Neural cell (in vitro differentiated cells): ENCODE measurements at regions not wholly inside any gene's neighbourhood (a gene's known extent, or its start where the extent isn't known, plus 50 kb on each side); places are given as distances from the start of the nearest gene placed in this dataset.

Experiments used
- H2AFZ ChIP-seq: fragments of 200-600, 300-800 bp; sonication (generic), shearing (Covaris generic); 2 replicates; pipeline ENCODE4 v1.6.0; 2014; ENCODE audit warnings: low read depth, mild to moderate bottlenecking, antibody characterized with exemption, low read length, moderate library complexity
- H3F3A ChIP-seq: fragments of 200-600 bp; shearing (Covaris generic); 2 replicates; pipeline ENCODE4 v1.6.1; 2016; ENCODE audit warnings: mild to moderate bottlenecking, moderate library complexity, mixed read lengths, antibody characterized with exemption, low read length; ENCODE audit not compliant: insufficient read depth, poor library complexity, severe bottlenecking
- H3K27ac ChIP-seq: fragments of 200-600, 300-800 bp; sonication (generic), shearing (Covaris generic); 2 replicates; pipeline ENCODE4 v1.5.1; 2014; ENCODE audit warnings: mild to moderate bottlenecking, low read length, moderate library complexity
- H3K27me3 ChIP-seq: fragments of 300-800, 200-600 bp; sonication (generic), shearing (Covaris generic); 2 replicates; pipeline ENCODE4 v1.6.0; 2014; ENCODE audit warnings: mild to moderate bottlenecking, low read depth, low read length, moderate library complexity; ENCODE audit not compliant: insufficient read depth
- H3K36me3 ChIP-seq: fragments of 300-800, 200-600 bp; sonication (generic), shearing (Covaris generic); 2 replicates; pipeline ENCODE4 v1.5.1; 2014; ENCODE audit warnings: mild to moderate bottlenecking, antibody characterized with exemption, low read length, moderate library complexity; ENCODE audit not compliant: insufficient read depth
- H3K4me2 ChIP-seq: fragments of 300-800, 200-600 bp; sonication (generic), shearing (Covaris generic); 2 replicates; pipeline ENCODE4 v1.6.0; 2014; ENCODE audit warnings: mild to moderate bottlenecking, low read length
- H3K4me3 ChIP-seq: fragments of 300-800, 200-600 bp; sonication (generic), shearing (Covaris generic); 2 replicates; pipeline ENCODE4 v1.5.1; 2014; ENCODE audit warnings: mild to moderate bottlenecking, low read length, moderate library complexity
- H3K79me2 ChIP-seq: fragments of 200-600 bp; shearing (Covaris generic); replicated peaks from 2 replicates; pipeline ENCODE4 v1.6.0; 2014; ENCODE audit warnings: mild to moderate bottlenecking, low read length, moderate library complexity; ENCODE audit not compliant: insufficient read depth
- H3K9ac ChIP-seq: fragments of 300-800, 200-600 bp; sonication (generic), shearing (Covaris generic); 2 replicates; pipeline ENCODE4 v1.6.1; 2016; ENCODE audit warnings: mild to moderate bottlenecking, low read length, mixed read lengths
- H3K9me2 ChIP-seq: fragments of 200-600 bp; shearing (Covaris generic); 2 replicates; pipeline ENCODE4 v1.6.1; 2016; ENCODE audit warnings: mild to moderate bottlenecking, low read length, mixed read lengths; ENCODE audit not compliant: insufficient read depth
- H3K9me3 ChIP-seq: fragments of 200-600, 300-800 bp; sonication (generic), shearing (Covaris generic); 2 replicates; pipeline ENCODE4 v1.6.1; 2016; ENCODE audit warnings: mild to moderate bottlenecking, mixed run types, low read length, moderate library complexity, mixed read lengths
- H4K20me1 ChIP-seq: fragments of 200-600 bp; shearing (Covaris generic); 2 replicates; pipeline ENCODE4 v1.6.1; 2016; ENCODE audit warnings: mild to moderate bottlenecking, mixed run types; ENCODE audit not compliant: insufficient read depth
- EP300 ChIP-seq: fragments of 450-650 bp; conservative IDR thresholded peaks from 2 replicates; pipeline ENCODE4 v1.6.1; 2014; ENCODE audit warnings: antibody characterized with exemption, mild to moderate bottlenecking, moderate library complexity; ENCODE audit not compliant: poor library complexity, severe bottlenecking
- EZH2 ChIP-seq: fragments of 200-600, 300-800 bp; shearing (Covaris generic), sonication (generic); IDR thresholded peaks from 2 replicates; pipeline ENCODE4 v1.6.1; 2014; ENCODE audit warnings: antibody characterized with exemption, low read length, borderline replicate concordance, mild to moderate bottlenecking; ENCODE audit not compliant: insufficient read depth, poor library complexity, severe bottlenecking
- MXI1 ChIP-seq: fragments of 450-650 bp; conservative IDR thresholded peaks from 2 replicates; pipeline ENCODE4 v1.6.1; 2014; ENCODE audit warnings: antibody characterized with exemption, mild to moderate bottlenecking; ENCODE audit not compliant: poor library complexity, severe bottlenecking
- POLR2AphosphoS5 ChIP-seq: IDR thresholded peaks from 2 replicates; pipeline ENCODE4 v1.6.1; 2012
- RAD21 ChIP-seq: fragments of 450-650 bp; conservative IDR thresholded peaks from 2 replicates; pipeline ENCODE4 v1.6.1; 2014; ENCODE audit warnings: antibody characterized with exemption, mild to moderate bottlenecking, moderate library complexity
- REST ChIP-seq: IDR thresholded peaks from 2 replicates; pipeline ENCODE4 v1.6.1; 2012; ENCODE audit warnings: borderline replicate concordance
- SMC3 ChIP-seq: fragments of 450-650 bp; conservative IDR thresholded peaks from 2 replicates; pipeline ENCODE4 v1.6.1; 2014; ENCODE audit warnings: antibody characterized with exemption, mild to moderate bottlenecking, moderate library complexity; ENCODE audit not compliant: poor library complexity
- TAF1 ChIP-seq: IDR thresholded peaks from 2 replicates; pipeline ENCODE4 v1.6.1; 2012; ENCODE audit warnings: low read depth
- TF ChIP-seq, protein P1 (sequence below): fragments of 450-650 bp; IDR thresholded peaks from 2 replicates; pipeline ENCODE4 v1.5.1; 2014; ENCODE audit warnings: antibody characterized with exemption, mild to moderate bottlenecking, moderate library complexity; ENCODE audit not compliant: poor library complexity, severe bottlenecking

DNA sequence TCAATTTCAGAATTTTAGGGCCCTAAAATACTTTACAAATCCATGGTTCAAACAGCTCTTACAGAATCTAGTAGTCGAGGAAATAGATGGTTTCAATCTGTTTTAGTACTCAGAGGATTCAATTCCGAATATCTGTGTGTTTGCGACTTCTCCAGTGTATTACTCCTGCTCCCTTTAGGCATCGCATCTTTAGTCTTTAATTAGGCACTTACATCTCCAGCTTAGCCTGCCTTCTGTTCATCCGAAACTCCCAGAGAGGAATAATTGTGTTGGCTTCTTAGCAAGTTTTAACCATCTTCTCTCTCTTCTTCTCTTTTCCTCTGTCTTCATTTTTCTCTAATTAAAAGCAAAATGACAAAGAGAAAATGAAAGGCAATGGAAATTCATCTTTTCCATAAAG is 1901.3 kb upstream of the TENM3 start:
- H3K4me3 ChIP-seq: no peak overlapping the region
- no peaks in the 10 kb centered on the region for H3K9me2 ChIP-seq
- no peak overlapping the region for H3K27ac ChIP-seq
- no peaks in the 10 kb centered on the region for H3F3A ChIP-seq
- no peak overlapping the region for H2AFZ ChIP-seq
- no peaks in the 10 kb centered on the region for H3K27me3 ChIP-seq
- no peaks in the 10 kb centered on the region for H3K9me3 ChIP-seq
- no peaks in the 10 kb centered on the region for H3K36me3 ChIP-seq
- H4K20me1 ChIP-seq: no peaks in the 10 kb centered on the region
- TF ChIP-seq SMC3 (no peak), REST (no peak), TAF1 (no peak), EP300 (no peak), EZH2 (no peak), MXI1 (no peak), POLR2AphosphoS5 (no peak), RAD21 (no peak)
- TF ChIP-seq, protein P1, sequence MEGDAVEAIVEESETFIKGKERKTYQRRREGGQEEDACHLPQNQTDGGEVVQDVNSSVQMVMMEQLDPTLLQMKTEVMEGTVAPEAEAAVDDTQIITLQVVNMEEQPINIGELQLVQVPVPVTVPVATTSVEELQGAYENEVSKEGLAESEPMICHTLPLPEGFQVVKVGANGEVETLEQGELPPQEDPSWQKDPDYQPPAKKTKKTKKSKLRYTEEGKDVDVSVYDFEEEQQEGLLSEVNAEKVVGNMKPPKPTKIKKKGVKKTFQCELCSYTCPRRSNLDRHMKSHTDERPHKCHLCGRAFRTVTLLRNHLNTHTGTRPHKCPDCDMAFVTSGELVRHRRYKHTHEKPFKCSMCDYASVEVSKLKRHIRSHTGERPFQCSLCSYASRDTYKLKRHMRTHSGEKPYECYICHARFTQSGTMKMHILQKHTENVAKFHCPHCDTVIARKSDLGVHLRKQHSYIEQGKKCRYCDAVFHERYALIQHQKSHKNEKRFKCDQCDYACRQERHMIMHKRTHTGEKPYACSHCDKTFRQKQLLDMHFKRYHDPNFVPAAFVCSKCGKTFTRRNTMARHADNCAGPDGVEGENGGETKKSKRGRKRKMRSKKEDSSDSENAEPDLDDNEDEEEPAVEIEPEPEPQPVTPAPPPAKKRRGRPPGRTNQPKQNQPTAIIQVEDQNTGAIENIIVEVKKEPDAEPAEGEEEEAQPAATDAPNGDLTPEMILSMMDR: no peak
- H3K79me2 ChIP-seq: no peaks in the 10 kb centered on the region
- H3K9ac ChIP-seq: no peak overlapping the region
- no peak overlapping the region for H3K4me2 ChIP-seq

DNA sequence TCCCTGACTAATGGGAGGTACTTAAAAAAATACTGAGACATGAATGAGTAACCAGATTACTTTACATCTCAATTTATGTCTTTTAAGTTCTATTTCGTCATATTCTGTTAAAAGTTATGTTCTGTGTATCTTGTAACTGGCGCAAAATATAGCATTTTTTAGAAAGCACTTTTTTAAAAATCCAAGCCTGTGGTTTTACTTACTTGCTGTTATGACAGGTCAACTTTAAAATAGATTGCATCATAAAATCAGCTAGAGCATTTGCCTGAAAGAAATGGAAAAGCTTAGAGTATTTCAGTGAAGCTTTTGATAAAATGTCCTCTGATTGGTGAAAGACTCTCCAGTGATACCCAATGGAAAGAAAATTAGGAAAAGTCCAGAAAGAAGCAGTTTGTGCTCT is 1892.3 kb upstream of the TENM3 start:
- Histone ChIP-seq H3K36me3 (no peaks in the 10 kb centered on the region), H3K27me3 (no peaks in the 10 kb centered on the region), H3K9ac (no peak overlapping the region), H3K9me2 (no peaks in the 10 kb centered on the region), H3K4me2 (no peak overlapping the region), H3K9me3 (no peaks in the 10 kb centered on the region), H3F3A (no peaks in the 10 kb centered on the region), H3K4me3 (no peak overlapping the region), H4K20me1 (no peaks in the 10 kb centered on the region), H3K27ac (no peak overlapping the region), H2AFZ (no peak overlapping the region), H3K79me2 (no peaks in the 10 kb centered on the region)
- no peak for TF ChIP-seq SMC3

DNA sequence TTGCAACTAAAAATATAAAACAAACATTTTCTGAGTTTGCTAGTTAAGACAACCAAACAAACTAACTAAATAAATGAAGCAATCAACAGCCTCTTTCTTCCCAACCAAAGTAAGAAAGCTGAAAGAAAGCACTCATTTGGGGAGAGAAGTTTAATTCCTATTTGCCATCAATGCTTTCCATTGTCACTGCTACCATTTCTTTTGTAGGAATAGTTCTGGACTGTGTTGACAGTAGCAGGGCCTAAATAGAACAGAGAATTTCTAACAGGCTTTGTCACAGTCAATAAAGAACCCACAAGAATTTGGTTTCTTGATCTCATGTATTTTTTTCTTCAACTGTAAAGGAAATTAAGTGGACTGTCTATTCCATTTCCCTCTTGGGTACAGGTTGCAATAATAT is 1886.4 kb upstream of the TENM3 start:
- H3K27me3 ChIP-seq: no peaks in the 10 kb centered on the region
- no peaks in the 10 kb centered on the region for H3K36me3 ChIP-seq
- no peaks in the 10 kb centered on the region for H4K20me1 ChIP-seq
- H2AFZ ChIP-seq: no peak overlapping the region
- no peak overlapping the region for H3K27ac ChIP-seq
- no peak overlapping the region for H3K9ac ChIP-seq
- TF ChIP-seq EZH2 (no peak), EP300 (no peak), POLR2AphosphoS5 (no peak), REST (no peak), SMC3 (no peak), MXI1 (no peak), RAD21 (no peak), TAF1 (no peak)
- TF ChIP-seq, protein P1: no peak
- no peaks in the 10 kb centered on the region for H3K9me3 ChIP-seq
- H3K79me2 ChIP-seq: no peaks in the 10 kb centered on the region
- H3K4me3 ChIP-seq: no peak overlapping the region
- no peak overlapping the region for H3K4me2 ChIP-seq
- H3F3A ChIP-seq: no peaks in the 10 kb centered on the region
- no peaks in the 10 kb centered on the region for H3K9me2 ChIP-seq
